ENCODE measurements at regions not wholly inside any gene's neighbourhood (a gene's known extent, or its start where the extent isn't known, plus 50 kb on each side); places are given as distances from the start of the nearest gene placed in this dataset.

GRCh38 chr4:20085156-20085555, 166.5 kb upstream of the SLIT2 start:
- H3K27me3 ChIP-seq = no peaks in the 10 kb centered on the region
- H3K36me3 ChIP-seq (replicated peaks in 1 of 2; ENCODE audit: insufficient read depth in 1 of 2, low read depth in 2 of 2) = no peaks in the 10 kb centered on the region
- no peaks in the 10 kb centered on the region for H3K9me3 ChIP-seq
- no peak overlapping the region for H3K4me3 ChIP-seq
- intact Hi-C loops (cut with DNase I) = no loop called here
- DNase-seq (no peak), ATAC-seq (no peak)
- no peaks in the 10 kb centered on the region for H3K4me1 ChIP-seq
- no peak overlapping the region for H3K27ac ChIP-seq
- WGBS, 2 donors = 69 to 70% methylated on average over 3 of the region's 3 CpGs
- TF ChIP-seq POLR2A (IDR thresholded peaks at IDR 0.05) (no peak), CTCF (IDR thresholded peaks at IDR 0.05) (no peak)

- intact Hi-C loops (cut with DNase I) = no loop called here
- ATAC-seq = no peak
- Histone ChIP-seq H3K27me3 (no peaks in the 10 kb centered on the region), H3K4me3 (no peak overlapping the region), H3K9me3 (no peaks in the 10 kb centered on the region), H3K4me1 (no peaks in the 10 kb centered on the region), H3K27ac (no peak overlapping the region), H3K36me3 (replicated peaks in 1 of 2; ENCODE audit: insufficient read depth in 1 of 2, low read depth in 2 of 2) (no peaks in the 10 kb centered on the region)
- DNase-seq = no peak
- TF ChIP-seq CTCF (IDR thresholded peaks at IDR 0.05) (no peak), POLR2A (IDR thresholded peaks at IDR 0.05) (no peak)
These were observed 167.2 kb upstream of the SLIT2 start for GRCh38 chr4:20084488-20084887.

GRCh38 chr4:20078644-20079043, 173.1 kb upstream of the SLIT2 start:
- ATAC-seq = no peak
- WGBS, 2 donors = 60 to 79% methylated on average over 5 of the region's 5 CpGs

GRCh38 chr4:20075248-20075871, 176.3 kb upstream of the SLIT2 start:
- no peak overlapping the region for H3K27ac ChIP-seq
- no peaks in the 10 kb centered on the region for H3K27me3 ChIP-seq
- DNase-seq (no peak), ATAC-seq (no peak)
- H3K9me3 ChIP-seq = no peaks in the 10 kb centered on the region
- intact Hi-C loops (cut with DNase I) = no loop called here
- H3K4me3 ChIP-seq = no peak overlapping the region
- H3K36me3 ChIP-seq (replicated peaks in 1 of 2; ENCODE audit: insufficient read depth in 1 of 2, low read depth in 2 of 2) = no peaks in the 10 kb centered on the region
- TF ChIP-seq POLR2A (IDR thresholded peaks at IDR 0.05) = no peak
- TF ChIP-seq CTCF (IDR thresholded peaks at IDR 0.05) = no peak
- H3K4me1 ChIP-seq = no peaks in the 10 kb centered on the region

More at GRCh38 chr4:20078644-20079043, 173.1 kb upstream of the SLIT2 start:
- intact Hi-C loops (cut with DNase I) = no loop called here
- H3K27ac ChIP-seq = no peak overlapping the region
- no peaks in the 10 kb centered on the region for H3K27me3 ChIP-seq
- no peak overlapping the region for H3K4me3 ChIP-seq
- no peaks in the 10 kb centered on the region for H3K4me1 ChIP-seq
- H3K36me3 ChIP-seq (replicated peaks in 1 of 2; ENCODE audit: insufficient read depth in 1 of 2, low read depth in 2 of 2) = no peaks in the 10 kb centered on the region
- no peaks in the 10 kb centered on the region for H3K9me3 ChIP-seq
- no peak for DNase-seq
- TF ChIP-seq POLR2A (IDR thresholded peaks at IDR 0.05) = no peak
- TF ChIP-seq CTCF (IDR thresholded peaks at IDR 0.05) = no peak

- TF ChIP-seq POLR2A (IDR thresholded peaks at IDR 0.05) (no peak), CTCF (IDR thresholded peaks at IDR 0.05) (no peak)
- ATAC-seq = no peak
- intact Hi-C loops (cut with DNase I) = no loop called here
These were observed 177.3 kb upstream of the SLIT2 start for GRCh38 chr4:20074450-20074849.

More at GRCh38 chr4:20074450-20074849, 177.3 kb upstream of the SLIT2 start:
- H3K36me3 ChIP-seq (replicated peaks in 1 of 2; ENCODE audit: insufficient read depth in 1 of 2, low read depth in 2 of 2) = no peaks in the 10 kb centered on the region
- DNase-seq = no peak
- H3K27me3 ChIP-seq = no peaks in the 10 kb centered on the region
- no peaks in the 10 kb centered on the region for H3K9me3 ChIP-seq
- WGBS, 2 donors = 27 to 44% methylated on average over 3 of the region's 3 CpGs
- H3K27ac ChIP-seq = no peak overlapping the region
- no peaks in the 10 kb centered on the region for H3K4me1 ChIP-seq
- no peak overlapping the region for H3K4me3 ChIP-seq
